ENCODE measurements at regions not wholly inside any gene's neighbourhood (a gene's known extent, or its start where the extent isn't known, plus 50 kb on each side); places are given as distances from the start of the nearest gene placed in this dataset.

DNA sequence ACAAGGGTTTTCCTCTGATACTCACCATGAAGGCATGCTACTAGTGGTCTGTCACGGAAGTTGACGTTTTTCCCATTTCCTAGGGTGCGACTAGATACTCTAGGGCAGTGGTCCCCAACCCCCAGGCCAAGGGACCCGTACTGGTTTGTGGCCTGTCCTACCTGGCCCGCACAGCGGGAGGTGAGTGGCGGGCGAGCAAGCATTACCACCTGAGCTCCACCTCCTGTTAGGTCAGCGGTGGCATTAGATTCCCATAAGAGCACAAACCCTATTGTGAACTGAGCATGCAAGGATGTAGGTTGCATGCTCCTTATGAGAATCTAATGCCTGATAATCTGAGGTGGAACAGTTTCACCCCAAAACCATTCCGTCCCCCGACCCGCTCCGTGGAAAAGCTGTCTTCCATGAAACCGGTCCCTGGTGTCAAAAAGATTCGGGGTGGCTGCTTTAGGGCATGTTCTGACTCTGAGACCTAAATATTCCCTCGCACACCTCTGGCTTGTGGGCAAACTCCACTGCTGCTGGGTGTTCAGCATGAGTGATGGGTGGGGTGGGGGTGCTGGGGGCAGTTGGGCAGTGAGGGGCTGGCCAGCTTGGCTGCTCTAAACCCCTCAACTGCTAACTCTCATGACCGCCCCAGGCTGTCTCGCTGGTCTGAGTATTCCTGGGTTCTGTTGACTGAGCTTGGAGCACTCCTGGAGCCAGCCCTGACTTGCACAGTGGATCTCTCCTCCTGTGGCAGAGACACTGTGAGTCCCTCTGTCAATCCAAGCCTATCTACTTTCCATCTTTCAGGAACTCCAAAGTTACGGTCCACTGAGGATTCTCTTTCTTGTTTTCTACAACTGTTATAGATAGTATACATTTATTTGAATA lies 78.3 kb upstream of the NEK6 start:
- DNase-seq, result no peak

DNA sequence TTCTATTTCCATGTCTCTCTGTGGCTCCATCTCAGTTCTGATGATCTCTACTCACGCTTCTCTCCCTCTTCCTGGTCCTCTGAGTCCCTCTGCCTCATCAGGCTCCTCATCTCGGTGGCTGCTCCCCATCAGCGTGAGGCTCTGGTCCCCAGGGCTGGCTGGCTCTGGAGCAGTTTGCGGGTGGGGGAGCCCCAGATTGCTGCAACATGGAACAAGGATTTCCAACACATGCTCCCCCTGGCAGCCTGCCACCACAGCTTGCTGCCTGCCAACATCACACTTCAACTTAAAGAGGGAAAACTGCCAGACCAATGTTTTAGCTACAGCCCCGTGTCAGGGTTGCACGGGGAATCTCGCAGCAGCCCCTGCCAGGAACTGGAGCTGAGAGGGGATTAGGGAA lies 77.2 kb upstream of the NEK6 start:
- DNase-seq, result no peak

DNA sequence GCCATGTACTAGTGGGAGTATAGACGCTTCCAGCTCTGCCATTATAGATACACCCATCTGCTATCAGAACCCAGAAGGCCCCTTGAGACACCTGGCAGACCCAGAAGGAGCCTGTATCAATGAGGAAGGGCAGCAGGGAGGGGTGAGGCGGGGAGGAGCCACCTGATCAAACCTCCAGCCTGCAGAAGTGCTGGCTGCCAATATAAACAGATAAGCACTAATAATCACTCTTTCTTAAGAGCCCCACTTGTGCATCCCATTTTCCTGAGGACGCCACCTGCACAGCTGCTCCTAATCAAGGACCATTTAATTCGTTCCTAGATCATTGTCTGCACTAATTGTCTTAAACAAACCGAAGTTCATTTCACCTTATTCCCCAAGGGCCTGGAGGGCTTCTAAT lies 75.0 kb upstream of the NEK6 start:
- peak; percentile 8 to 20 for DNase-seq

DNA sequence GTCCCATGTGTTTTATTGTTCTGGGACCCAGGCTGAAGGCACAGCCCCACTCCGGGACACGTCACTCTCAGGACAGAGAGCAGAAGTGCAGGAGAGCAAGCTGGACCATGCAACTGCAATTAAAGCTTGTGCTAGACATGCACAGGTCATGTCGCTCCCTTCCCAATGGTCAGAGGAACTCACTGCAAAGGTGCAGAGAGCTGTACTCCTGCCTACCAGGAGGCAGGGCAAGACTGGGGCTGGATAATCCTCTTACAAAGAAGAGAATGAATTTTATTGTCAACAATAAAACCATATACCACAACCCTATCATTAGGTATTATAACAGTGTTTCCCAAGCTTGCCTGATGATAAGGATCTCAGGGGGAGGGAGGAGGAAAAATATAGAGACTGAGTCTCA lies 74.0 kb upstream of the NEK6 start:
- no peak for DNase-seq

DNA sequence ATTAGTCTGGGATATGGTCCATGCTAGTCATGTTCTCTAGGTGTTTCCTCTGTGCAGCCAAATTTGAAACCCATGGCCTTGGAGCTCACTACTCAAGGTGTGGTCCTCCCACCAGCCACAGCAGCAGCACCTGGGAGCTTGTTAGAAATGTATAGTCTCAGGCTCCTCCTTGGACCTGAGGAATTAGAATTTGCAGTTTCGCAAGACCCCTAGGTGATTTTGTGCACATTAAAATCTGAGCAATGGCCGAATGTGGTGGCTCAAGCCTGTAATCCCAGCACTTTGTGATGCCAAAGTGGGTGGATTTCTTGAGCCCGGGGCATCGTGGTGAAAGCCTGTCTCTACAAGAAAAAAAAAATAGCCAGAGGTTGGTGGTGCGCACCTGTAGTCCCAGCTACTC lies 72.3 kb upstream of the NEK6 start:
- no peak for DNase-seq

DNA sequence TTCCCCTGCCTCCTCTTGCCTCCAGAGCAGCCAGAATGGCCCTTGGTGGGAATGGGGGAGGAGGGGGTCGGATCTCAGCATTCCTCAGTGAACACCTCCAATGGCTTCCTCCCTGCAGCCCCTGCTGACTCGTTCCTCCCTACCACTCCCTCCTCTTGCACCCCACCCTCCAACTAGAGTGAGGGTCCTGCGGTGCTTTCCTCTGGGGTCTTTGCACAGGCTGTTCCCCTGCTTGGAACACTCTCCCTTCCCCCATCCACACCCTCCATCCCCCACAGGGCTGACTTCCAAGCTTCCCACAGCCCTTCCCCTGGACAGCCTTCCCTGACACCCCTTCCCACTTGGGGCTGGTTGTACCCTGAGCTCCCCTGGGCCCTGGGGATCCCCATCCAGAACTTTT lies 70.4 kb upstream of the NEK6 start:
- peak in 1 of 2 experiments; percentile 17 for DNase-seq

DNA sequence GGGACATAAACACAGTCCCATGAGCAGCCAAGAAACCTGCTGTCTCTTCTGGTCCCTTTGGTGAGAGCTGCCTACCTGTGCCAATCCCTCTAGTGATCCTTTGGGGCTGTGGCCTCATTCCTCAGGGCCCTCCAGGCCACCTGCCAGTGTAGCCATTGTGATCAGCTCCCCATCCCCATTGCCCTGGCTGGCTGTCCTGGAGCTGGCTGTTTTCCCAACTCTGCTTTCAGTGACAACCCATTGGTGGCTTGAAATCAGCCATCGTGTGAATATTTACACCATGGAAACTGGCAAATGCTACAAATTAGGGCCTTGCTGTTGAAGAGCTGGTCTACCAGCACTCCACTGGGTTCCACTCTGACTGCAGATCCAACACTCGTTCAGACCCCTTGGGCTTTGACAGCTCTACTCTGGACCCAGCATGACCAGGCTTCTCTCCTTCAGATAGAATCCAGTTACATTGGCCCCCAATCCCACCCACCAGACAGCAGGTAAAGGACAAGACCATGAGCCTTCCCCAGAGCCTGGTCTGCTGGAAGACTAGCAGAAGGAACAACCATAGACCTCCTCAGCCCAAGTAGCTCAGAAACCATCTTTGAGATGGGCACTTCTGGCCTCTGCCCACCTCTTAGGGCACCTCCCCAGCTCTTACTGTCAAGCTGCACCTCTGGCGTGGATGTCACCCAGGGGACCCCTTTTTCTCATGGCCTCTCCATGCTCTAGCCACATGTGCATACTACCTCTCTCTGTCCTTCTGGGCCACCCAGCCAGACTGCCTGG lies 69.2 kb upstream of the NEK6 start:
- no peak for DNase-seq

DNA sequence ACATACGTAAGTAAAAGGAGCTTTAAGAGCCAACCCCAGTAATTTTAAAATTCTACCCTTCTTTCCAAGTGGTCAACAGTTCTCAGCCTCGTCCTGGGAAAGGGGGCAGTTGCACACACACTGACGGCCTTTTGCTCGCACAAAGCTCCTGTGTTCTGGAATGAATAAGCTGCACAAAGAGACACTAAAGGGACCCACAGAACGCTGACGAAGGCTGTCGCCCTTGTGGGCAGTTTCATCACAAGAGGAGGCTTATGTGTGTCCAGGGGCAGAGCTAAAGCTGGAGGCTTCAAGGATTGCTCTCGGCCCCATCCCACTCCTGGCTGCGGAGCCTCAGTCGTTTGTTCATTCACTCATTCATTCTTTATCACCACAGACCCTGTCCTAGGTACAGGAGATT lies 67.0 kb upstream of the NEK6 start:
- DNase-seq, result no peak

DNA sequence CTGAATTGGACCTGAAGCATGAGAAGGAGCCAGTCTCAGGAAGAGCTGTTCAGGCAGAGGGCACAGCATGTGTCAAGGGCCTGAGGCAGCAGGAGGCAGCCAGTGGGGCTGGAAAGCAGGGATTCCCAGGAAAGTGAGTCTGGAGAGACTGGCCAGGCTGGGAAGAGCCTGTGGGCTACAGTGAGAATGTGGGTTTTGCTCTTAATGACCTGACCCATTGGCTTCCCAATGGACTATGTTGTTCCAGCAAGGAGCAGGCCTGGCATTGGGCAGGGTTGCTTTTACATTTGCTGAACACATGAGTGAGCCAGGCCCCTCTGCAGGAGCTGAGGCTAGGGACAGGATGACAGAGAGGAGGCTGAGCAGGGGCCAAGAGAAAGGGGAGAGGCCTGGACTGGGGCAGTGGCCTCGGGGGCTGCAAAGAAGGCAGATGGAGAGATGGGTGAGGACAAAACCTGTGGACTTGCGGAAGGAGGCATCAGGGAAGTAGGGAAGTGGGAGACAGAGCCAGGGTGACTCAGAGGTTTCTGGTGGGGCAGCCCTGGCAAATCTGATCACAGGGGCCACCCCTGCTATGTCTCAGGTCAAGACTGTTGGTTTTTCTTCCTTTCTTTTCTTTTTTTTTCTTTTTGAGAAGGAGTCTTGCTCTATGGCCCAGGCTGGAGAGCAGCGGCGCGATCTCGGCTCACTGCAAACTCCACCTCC lies 65.9 kb upstream of the NEK6 start:
- no peak for DNase-seq

DNA sequence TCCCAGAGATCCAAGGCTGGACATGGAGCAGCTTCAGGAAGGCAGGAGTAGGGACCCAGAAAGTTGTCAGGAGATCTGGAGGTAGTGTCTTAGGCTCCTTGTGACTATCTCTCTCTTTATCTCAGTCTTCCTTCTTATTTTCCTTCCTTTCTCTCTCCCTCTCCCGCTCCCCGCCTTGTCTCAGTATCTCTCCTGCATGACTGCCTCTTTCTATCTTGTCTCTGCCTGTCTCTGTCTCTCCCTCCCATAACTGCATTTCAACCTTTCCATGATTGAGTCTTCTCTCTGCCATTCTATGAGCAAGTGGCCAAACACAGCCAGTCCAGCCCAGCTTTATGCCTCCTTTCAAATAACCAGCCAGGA lies 61.0 kb upstream of the NEK6 start:
- no peak for DNase-seq

DNA sequence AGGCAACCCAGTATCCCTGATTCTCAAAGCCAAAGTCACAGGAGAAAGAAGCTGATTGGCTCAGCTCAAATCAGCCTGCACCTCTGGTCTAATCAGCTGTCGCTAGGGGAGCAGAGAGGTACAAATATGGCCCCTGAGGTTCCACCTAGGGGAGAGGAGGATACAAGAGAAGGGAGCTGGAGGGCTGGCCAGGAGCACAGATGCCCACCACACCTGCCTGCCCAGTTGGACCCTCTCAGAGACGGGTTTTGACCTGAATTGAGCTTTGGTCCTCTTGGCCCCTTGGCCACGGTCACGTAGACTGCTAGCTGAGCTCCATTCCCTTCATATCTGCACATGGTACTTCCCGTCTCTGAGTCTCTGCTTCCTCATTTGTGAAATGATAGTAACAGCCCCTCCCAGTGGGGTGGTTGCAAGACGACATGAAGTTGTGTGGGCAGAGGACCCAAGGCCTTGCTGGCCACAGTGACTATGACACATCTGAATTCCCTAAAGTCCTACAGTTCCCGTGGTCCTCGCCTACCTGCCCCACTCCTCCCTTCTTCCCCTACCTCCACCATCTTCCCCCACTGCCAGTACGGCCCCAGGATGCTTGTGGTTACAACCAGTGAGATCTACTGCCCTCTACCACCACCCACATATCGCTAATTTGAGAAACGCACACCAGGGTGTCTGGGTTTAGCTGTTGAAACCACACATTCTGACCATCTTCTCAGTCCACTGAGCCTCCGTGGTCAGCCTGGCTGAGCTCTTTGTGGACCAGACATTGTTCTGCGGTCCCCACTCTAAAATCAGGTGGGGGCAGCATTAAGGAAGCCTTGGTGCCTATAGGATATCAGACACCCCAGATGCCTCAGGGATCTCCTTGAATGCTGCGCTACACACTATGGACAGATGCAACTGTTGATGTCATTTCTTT lies 60.3 kb upstream of the NEK6 start:
- no peak for DNase-seq

DNA sequence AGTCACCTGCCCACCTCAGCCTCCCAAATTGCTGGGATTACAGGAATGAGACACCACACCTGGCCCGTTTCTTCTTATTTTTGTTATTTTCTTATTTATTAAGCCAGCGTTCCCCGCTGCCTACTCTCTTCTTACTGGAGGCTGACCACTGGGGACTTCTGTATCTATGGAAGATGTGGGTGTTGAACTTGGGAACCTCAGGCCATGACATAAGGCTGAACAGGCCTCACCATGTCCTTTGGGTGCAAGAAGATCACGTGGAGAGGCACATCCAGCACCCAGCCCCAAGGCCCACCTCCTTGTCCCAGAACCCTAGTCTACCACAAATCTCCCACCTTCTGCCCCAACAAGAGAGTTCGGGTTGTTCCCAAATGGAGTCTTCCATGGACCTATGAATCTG lies 59.4 kb upstream of the NEK6 start:
- DNase-seq, result no peak

DNA sequence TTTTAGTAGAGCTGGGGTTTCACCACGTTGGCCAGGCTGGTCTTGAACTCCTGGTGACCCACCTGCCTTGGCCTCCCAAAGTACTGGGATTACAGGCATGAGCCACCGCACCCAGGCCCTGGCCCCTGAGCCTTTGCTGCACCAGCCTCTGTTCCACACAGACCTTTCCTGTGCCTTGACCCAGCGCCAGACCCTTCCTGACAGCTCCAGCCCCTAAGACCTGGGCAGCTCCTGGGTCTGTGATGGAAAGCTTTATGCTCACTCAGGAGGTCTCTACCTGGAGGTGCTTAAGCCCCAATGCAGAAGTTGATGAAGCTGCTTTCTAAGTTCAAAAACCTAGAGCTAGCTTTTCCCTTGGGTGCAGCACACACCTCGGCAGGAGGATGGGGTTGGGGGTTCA lies 58.8 kb upstream of the NEK6 start:
- DNase-seq, result no peak

DNA sequence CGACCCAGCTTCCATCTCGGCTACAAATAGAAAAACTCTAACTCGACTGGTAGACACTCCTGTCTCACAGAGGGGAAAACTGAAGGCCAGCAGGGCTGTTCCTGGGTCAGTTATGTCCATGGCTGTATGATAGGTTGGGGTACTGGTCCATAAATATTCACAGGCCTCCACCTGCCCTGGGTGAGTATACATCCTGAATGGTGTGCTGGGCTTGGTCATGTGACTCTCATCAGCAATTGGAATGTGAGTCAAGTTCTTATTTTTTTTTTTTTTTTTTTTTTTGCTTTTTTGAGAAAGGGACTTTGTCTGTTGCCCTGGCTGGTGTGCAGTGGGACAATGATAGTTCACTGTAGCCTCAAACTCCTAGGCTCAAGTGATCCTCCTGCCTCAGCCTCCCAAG lies 58.3 kb upstream of the NEK6 start:
- no peak for DNase-seq

DNA sequence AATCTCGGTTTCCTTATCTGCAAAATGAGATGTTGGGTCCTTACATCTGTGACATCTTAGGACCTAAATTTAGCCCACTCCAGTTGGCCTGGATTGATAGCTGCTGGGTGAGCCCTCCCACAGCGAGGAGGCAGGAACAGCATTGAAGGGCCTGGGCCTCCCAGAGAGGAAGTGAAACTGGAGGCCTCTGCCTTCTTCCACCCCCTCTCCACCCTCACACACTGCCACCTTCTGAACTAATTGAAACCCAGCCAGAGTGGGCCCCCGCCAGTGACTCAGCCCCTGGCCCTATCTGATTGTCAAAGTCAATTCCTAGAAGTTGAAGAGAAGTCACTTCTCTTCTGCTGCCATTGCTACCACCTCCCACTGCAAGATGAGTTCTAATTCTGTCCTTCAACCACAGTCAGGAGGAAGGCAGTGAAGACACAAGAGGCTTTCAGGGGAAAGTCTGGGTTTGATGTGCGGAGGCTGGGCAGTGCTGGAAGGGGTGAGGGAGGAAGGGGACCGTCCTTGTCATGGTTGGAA lies 55.2 kb upstream of the NEK6 start:
- DNase-seq, result no peak

DNA sequence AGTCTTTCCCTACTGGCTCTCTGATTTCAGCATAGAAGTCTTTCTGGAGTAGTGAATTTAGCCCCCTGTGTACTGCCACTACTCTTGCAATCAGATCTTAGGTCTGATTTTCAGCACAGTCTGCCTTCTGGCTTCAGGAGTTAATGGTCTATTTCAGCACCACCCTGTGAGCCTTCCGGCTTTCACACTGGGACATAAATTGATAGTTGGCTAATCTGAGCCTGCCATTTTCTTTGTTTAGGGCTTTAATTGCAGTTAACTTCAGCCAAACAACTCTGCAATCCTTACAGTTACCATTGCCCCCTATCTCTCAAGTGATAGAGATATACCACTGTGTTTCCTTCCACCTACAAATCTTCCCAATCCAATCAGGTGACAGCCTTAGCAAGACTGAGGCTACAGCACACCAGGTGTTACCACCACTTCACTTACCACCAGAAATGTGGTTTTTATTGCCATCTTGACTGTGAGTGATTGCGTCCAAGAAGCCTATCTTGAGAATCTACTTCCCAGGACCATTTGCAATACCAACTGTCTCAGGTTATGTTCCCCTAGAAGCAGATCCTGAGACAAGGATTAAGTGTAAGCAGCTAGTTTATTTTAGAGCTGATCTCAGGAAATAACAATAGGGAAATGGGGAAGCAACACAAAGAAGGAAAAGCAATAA lies 51.9 kb upstream of the NEK6 start:
- no peak for DNase-seq

DNA sequence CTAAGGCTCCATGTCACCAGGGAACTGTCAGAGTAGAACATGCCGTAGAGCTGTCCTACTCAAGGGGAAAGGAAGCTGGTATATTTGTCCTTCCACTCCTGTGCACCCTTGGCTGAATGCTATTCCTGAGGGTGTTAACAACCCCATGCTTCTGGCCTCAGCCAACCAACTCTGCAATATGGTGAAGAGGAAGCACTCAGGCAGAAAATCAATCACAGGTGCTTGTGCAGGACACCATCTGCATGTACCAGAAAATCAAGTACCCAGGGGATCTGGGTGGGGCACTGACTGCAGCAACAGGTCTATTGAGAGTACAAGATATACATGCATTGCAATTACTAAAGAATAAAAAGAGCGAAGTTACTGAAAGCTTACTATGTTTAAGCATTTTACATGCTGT lies 51.4 kb upstream of the NEK6 start:
- DNase-seq, result no peak
